GM21360 (cell line): ENCODE measurements at regions not wholly inside any gene's neighbourhood (a gene's known extent, or its start where the extent isn't known, plus 50 kb on each side); places are given as distances from the start of the nearest gene placed in this dataset.

Experiments
- ATAC-seq: cut with Tn5 transposase; IDR thresholded peaks from one replicate; pipeline ENCODE4 v1.9.1; 2021; ENCODE audit warnings: mild to moderate bottlenecking, moderate library complexity; ENCODE audit not compliant: unreplicated experiment

- ATAC-seq: no peak
Measured at GRCh38 chr7:84631913-84632312, 437.3 kb upstream of the SEMA3A start.

DNA sequence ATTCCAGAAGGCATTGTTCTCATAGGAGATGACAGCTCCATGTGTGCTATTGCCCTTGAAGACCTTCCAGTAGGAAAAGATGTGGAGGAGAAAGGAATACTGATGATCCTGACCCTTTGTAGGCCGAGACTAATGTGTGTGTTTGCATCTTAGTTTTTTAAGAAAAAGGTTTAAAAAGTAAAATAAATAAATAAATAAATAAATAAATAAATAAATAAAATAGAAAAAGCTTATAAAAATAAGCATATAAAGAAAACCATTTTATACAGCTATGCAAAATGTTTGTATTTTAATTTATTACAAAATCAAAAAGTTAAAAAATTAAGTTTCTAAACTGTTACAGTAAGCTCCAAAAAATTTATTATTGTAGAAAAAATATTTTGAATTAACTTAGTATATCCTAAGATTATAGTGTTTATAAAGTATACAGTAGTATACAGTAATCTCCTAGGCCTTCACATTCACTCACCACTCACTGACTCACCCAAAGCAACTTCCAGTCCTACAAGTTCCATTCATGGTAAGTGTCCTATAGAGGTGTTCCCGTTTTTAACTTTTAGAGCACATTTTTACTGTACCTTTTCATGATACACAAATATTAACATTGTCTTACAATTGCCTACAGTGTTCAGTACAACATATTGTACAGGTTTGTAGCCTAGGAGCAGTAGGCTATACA is 435.2 kb upstream of the SEMA3A start:
- no peak for ATAC-seq

DNA sequence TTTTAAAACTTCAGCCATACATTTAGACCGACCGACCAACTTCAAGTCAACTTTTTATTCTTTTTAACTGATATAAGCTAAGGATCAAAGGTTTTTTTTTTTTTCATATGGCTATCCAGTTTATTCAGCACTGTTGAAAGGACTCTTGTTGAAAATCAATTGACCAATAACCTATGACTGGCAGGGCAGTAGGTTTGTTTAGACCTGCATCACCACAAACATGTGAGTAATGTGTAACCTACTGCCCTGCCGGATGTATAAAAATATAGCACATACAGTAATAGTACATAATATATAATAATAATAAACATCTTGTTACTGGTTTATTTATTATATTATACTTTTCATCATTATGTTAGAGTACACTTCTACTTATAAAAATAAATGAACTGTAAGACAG is 434.6 kb upstream of the SEMA3A start:
- ATAC-seq: no peak

- no peak for ATAC-seq
Measured at GRCh38 chr7:84627250-84627649, 432.7 kb upstream of the SEMA3A start.

GRCh38 chr7:84624927-84625326 is 430.3 kb upstream of the SEMA3A start:
- ATAC-seq: no peak

DNA sequence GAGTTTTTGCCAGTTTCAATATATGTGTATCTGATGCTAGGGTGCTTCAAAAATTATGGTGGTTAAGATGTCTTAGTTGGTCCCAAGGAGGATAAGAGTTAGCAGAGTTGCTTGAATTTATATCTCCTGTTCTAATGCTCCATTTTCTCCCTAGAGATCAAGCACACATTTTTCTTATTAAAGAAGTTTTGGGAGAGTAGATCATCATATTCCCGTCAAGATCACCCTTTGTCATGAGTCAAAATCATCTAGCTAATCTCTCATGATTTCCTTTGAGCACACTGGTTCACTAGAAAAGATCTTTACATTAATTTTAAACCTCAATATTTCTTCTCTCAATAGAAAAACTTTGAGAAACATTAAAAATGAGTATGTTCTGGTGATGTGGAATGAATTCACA is 429.9 kb upstream of the SEMA3A start:
- ATAC-seq: no peak

DNA sequence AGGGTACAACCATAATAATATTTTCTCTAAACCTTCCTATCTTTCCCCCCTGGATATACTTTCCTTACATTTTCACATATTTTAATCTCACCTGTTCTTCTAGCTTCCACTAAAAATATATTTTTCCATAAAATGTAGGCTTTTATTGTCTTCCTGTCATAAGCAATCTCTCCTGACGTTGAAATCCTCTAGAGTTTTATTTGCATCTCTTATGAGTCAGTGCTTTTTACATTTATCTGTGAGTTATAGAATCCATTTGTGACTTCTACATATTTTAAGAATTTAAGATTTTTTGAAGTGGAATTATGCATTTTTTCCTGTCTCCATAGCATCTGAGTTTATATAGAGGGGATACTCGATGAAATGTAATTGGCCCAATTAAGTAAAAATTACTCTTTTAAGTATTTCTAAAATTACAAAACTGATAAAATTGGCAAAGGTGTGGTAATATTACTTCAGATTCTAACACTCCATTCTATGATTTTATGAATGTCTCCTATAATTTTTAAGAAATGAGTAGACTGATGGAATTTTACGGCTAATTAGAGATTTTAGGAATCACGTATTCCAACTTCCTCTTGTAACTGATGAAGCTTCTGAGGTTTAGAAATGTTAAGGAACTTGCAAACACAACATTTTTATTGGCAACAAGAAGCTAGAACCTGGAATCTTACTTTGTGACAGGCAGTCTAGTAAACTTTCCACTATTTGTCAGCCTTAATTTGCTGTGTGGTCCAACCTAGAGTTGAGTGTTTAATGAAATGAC is 422.9 kb upstream of the SEMA3A start:
- no peak for ATAC-seq

DNA sequence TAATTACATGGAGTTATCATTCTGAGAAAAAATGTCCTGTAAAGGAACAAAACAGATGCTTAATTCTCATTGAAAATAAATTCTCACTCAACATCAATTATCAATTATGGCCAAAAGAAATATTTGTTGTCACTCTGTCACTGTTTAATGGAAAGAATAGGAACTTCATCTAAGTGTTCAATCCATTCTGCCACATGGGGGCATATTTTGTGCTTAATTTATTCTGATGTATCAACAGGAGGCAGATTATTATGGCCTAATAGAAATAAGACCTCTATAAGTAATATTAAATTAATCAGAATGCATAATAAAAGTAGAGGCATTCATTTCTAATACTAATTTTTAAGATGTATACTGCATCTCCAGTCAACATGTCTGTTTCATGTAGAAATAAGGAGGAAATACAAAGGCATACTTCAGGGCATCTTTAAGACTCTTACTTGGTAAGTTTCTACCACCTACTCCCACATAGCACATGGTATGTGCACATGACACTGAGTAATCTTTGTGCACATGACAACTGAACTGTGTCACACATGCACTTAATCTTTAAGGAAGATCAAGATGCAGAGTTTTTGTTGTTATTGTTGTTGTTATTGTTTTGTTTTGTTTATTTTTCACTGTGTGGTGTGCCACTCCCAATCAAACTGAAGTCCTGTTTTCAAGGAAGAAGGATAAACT is 420.4 kb upstream of the SEMA3A start:
- ATAC-seq: no peak

DNA sequence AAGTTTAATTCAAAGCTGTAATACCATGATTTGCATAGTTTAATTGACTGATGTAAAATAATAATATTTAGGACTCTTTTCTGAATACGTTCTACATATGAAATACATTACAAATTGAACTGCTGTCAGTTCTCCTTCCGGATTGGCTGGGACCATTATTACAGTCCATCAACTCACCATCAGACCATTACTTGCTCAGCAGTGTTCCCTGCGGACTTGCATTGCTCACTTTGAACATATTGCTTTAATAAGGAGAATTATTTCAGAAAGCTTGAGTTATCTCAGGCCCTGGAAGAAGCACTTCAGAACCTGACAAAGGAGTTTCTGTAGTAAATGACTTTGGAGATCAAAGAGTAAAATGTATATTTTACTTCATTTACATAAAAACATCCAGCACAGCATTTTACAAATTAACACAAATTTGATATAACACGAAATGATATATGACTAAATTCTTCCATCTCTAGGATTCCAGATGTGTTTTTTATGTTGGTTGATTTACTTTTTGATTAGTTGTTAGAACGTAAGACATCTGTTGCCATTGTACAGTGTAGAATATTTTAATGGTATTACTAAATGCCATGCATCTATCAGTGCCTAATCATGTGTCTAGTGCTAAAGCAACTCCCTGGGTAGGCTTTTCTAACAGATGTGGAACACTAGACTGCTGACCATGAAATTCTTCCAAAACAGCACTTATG is 418.5 kb upstream of the SEMA3A start:
- ATAC-seq: no peak

GRCh38 chr7:84611391-84611790 is 416.8 kb upstream of the SEMA3A start:
- ATAC-seq: no peak

DNA sequence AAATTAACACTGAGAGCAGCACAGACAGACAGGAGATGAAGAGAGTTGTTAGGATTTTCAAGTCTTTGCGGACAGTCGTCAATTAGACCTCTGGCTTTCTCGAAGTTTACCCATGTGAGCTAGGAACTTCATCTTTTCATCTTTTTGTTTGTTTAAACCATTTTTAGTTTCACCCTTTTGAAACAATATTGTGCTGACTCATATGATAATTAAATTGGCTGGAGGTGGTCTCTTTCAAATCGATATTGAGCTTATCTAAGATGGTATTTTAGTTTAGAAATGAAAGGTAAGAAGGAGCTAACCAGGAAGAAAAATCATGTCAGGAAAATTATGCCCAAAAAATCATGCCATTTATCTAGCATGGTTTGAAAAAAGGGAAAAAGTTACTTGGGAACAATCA is 415.8 kb upstream of the SEMA3A start:
- no peak for ATAC-seq

DNA sequence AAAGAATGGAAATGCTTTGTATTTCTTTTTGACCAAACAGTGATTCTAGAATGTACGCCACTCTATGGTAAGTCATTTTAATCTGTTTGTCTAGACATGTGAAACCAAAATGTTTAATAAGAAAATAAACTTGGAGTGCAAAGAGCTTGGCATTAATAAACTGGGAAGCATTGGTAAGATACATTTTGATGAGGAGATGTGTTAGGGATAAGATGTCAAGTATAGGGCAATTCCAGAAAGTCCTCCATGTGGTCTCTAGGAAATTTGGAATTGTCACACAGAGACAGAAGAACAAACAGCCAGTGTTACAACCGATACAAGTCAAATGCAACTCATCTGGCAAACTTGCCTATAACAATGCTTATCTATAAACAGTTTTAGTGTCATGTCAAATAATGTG is 410.7 kb upstream of the SEMA3A start:
- ATAC-seq: no peak

GRCh38 chr7:84603545-84603944 is 409.0 kb upstream of the SEMA3A start:
- no peak for ATAC-seq

DNA sequence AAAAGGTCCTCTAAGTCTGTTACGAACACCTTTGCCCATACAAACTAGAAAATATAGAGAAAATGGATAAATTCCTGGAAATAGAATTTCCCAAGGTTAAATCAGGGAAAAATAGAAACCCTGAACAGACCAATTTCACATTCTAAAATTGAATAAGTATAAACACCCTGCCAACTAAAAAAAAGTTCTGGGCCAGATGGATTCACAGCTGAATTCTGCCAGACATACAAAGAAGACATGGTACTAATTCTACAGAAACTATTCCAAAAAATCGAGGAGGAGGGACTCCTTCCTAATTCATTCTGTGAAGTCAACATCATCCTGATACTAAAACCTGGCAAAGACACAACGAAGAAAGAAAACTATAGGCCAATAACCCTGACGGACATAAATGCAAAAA is 400.4 kb upstream of the SEMA3A start:
- ATAC-seq: no peak

- ATAC-seq: no peak
Measured at GRCh38 chr7:84591897-84592296, 397.3 kb upstream of the SEMA3A start.

DNA sequence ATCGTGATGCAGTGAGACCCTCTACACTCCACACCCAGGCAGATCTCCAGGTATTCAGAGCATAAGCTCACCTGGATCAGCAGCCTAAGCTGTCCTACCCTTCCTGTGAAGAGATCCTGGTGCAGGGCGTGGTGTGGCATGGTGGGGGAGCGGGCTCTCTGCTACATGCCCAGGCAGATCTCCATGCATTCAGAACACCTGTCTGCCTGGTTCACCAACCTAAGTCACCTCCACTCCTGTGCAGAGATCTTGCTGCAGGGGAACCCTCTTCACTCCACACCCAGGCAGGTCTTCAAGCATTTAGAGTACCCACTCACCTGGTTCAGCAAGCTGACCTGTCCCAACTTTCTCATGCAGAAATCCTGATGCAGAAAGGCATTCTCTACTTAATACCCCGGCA is 394.4 kb upstream of the SEMA3A start:
- no peak for ATAC-seq

GRCh38 chr7:84583331-84583730 is 388.7 kb upstream of the SEMA3A start:
- ATAC-seq: no peak

DNA sequence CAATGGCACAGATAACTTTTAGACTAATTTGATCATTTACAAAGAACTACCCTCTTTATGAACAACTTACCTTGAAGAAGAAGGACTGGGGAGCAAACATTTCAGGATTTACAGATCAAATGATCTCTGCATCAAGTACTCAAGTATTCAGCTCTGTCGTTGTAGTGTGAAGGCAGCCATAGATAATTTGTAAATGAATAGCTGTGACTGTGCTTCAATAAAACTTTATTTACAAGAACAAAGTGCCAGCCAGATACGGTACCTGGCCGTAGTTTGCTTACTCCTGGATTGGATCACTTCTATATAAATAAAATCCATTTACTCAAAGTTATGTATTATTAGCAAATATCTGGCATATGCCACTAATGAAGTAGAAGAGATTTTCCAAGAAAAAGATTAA is 388.2 kb upstream of the SEMA3A start:
- ATAC-seq: no peak

- no peak for ATAC-seq
Measured at GRCh38 chr7:84578825-84579224, 384.2 kb upstream of the SEMA3A start.

- ATAC-seq: no peak
Measured at GRCh38 chr7:84568781-84569180, 374.2 kb upstream of the SEMA3A start.

DNA sequence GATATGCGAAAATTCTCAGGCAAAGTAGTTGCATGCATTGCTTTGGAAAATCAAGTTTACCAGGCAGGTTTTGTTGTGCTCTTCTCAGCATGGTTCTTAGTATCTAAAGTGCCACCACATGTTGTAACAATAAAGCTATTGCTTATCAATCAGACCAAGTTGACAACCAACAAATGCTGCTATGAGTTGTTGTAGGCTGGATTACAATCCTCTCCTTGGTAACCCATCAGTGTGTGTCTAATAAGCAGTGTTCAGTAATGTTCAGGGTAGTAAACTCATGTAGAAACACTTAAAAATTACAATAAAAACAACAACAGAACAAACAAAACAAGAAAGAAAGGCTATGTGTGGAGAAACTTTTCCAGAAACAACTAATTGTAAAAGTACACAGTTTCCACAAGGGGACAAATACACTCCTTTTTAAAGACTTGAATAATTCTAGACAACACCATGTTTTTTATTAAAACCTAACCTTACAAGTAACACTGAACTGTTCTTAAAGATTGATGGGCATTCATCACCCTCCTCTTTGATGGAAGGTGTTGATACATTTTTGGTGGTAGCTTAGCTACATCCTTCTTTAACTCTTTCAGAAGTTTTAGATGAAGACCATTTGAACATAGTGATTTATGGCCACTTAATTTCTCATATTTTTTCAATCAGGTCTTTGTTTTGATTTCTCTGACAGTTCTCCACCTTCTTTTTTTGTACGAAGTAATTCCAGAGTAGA is 370.9 kb upstream of the SEMA3A start:
- ATAC-seq: no peak
